Stimulated activated effector memory CD8-positive, alpha-beta T cell treated with anti-CD3 and anti-CD28 coated beads, Interleukin-12 subunit alpha, Interleukin-12 subunit beta, amount 100 ng/mL, for 72 hours (primary cell): ENCODE measurements at regions not wholly inside any gene's neighbourhood (a gene's known extent, or its start where the extent isn't known, plus 50 kb on each side); places are given as distances from the start of the nearest gene placed in this dataset.

Experiments
- ATAC-seq: fragments of 150-1000 bp; cut with Tn5 transposase; 2 replicates; pipeline ENCODE4 v1.10.0; 2021
- DNase-seq, 2 donors: peaks; one replicate each; pipeline ENCODE4 v3.0.0; 2021 to 2022; ENCODE audit warnings: low spot score in 2 of 2
- H3K27ac Mint-ChIP-seq: one replicate; pipeline ENCODE4 v1.8.0; 2022; ENCODE audit warnings: mild to moderate bottlenecking, mixed read lengths
- H3K36me3 Mint-ChIP-seq: one replicate; pipeline ENCODE4 v1.8.0; 2022; ENCODE audit warnings: mild to moderate bottlenecking, mixed read lengths
- H3K4me1 Mint-ChIP-seq: one replicate; pipeline ENCODE4 v1.8.0; 2022; ENCODE audit warnings: mixed read lengths
- H3K4me3 Mint-ChIP-seq: one replicate; pipeline ENCODE4 v1.8.0; 2022; ENCODE audit warnings: mild to moderate bottlenecking, mixed read lengths
- H3K9me3 Mint-ChIP-seq: one replicate; pipeline ENCODE4 v1.8.0; 2022; ENCODE audit warnings: mixed read lengths

GRCh38 chr5:39880985-39881384 is 456.2 kb upstream of the DAB2 start:
- Mint-ChIP-seq H3K4me1 (no peaks in the 10 kb centered on the region), H3K36me3 (no peaks in the 10 kb centered on the region), H3K27ac (no peak overlapping the region), H3K9me3 (no peaks in the 10 kb centered on the region), H3K4me3 (no peak overlapping the region)
- DNase-seq, result no peak
- ATAC-seq, result no peak

- H3K27ac Mint-ChIP-seq, result no peak overlapping the region
- ATAC-seq (no peak), DNase-seq (no peak)
- no peaks in the 10 kb centered on the region for H3K9me3 Mint-ChIP-seq
- no peaks in the 10 kb centered on the region for H3K4me1 Mint-ChIP-seq
- no peak overlapping the region for H3K4me3 Mint-ChIP-seq
- H3K36me3 Mint-ChIP-seq, result no peaks in the 10 kb centered on the region
Measured at GRCh38 chr5:39877479-39877878, 452.7 kb upstream of the DAB2 start.

DNA sequence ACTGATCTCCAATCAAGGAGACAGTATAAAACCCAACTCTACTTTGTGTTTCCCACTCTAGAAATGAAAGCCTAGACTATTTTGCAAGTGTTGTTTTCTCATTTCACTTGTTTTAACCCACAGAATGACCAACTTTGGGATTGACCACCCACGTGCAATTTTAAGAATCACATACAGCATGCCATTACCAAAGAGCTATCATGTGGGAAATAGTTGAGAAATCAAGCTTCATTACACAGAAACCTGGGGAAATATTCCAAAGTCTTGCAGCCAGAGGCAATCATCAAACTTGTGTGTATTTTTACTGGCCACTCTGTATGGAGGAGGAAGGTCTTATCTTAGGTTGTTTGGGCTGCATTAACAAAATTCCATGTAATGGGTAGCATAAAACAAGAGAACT is 451.4 kb upstream of the DAB2 start:
- Mint-ChIP-seq H3K36me3 (no peaks in the 10 kb centered on the region), H3K27ac (no peak overlapping the region), H3K4me3 (no peak overlapping the region), H3K4me1 (no peaks in the 10 kb centered on the region), H3K9me3 (no peaks in the 10 kb centered on the region)
- DNase-seq (no peak), ATAC-seq (no peak)

- no peak for DNase-seq
- ATAC-seq, result no peak
- Mint-ChIP-seq H3K4me3 (no peak overlapping the region), H3K27ac (no peak overlapping the region), H3K36me3 (no peaks in the 10 kb centered on the region), H3K4me1 (no peaks in the 10 kb centered on the region), H3K9me3 (peaks cover 7% of the 10 kb centered on the region)
Measured at GRCh38 chr5:39870137-39870536, 445.4 kb upstream of the DAB2 start.

DNA sequence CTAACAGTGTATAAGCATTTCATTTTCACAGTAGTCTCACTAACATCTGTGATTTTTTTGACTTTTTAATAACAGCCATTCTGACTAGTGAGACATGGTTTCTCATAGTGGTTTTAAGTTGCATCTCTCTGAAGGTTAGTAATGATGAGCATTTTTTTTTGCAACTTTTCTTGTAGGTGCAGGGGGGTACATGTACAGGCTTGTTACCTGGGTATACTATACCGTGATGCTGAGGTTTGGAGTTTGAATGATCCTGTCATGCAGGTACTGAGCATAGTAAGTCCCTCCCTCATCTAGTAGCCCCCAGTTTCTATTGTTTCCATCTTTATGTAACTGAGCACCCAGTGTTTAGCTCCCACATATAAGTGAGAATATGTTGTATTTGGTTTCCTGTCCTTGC is 444.6 kb upstream of the DAB2 start:
- no peak for DNase-seq
- H3K4me1 Mint-ChIP-seq, result no peaks in the 10 kb centered on the region

GRCh38 chr5:39867923-39868322 is 443.1 kb upstream of the DAB2 start:
- Mint-ChIP-seq H3K4me1 (no peaks in the 10 kb centered on the region), H3K36me3 (no peaks in the 10 kb centered on the region), H3K4me3 (no peak overlapping the region), H3K27ac (no peak overlapping the region), H3K9me3 (peaks cover 7% of the 10 kb centered on the region)
- DNase-seq (no peak), ATAC-seq (no peak)

More for the DNA sequence above, 444.6 kb upstream of the DAB2 start:
- no peak overlapping the region for H3K4me3 Mint-ChIP-seq
- H3K9me3 Mint-ChIP-seq, result peaks cover 7% of the 10 kb centered on the region
- no peak for ATAC-seq
- no peak overlapping the region for H3K27ac Mint-ChIP-seq
- no peaks in the 10 kb centered on the region for H3K36me3 Mint-ChIP-seq

DNA sequence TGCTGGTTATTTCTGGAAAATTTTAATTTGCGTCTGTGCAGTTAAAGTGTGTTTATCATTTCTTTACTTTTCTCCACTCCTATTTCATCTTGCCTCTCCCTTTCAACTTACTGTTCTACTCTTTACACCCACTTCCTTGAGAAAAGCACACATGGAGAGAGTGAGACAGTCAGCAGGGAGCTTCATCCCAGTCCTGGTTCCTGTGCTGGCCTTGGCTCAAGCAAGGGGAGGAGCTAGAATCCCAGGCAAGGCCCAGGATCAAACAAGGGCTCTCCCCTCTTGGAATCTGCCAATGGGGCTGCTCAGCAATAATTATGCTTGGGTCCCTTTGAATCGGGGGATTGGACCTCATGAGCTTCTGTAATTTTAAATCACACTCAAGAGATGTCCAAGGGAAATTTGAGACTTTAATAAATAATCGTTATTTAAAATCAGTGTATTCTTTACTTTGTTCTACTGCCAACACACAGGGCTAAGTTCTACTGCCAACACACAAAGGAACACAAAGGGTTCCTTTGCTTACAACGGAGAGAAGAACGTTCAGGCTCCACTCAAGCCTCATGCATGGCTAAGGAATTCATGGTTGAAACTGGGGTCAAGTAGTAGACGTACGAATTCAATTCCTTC is 439.3 kb upstream of the DAB2 start:
- no peak for ATAC-seq
- H3K4me3 Mint-ChIP-seq, result no peak overlapping the region
- no peak for DNase-seq
- H3K36me3 Mint-ChIP-seq, result no peaks in the 10 kb centered on the region
- H3K27ac Mint-ChIP-seq, result no peak overlapping the region
- no peaks in the 10 kb centered on the region for H3K9me3 Mint-ChIP-seq
- no peaks in the 10 kb centered on the region for H3K4me1 Mint-ChIP-seq

DNA sequence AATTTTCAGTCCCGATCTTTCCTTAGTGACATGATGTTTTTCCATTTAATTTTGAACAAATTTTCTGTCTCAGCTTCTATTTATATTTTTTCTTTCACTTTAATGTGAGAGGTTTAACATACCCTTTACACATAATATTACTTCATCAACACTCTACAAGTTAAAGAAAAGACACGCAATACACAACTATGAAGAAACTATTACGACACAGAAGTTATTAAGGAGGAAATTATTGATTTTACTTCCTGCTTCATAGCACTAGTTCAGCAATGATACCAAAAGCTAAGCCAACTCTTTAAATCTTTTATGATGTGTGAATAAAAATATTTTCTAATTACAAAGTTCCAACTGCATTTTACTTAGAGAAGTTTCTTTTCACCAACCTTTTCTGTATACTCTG is 432.3 kb upstream of the DAB2 start:
- H3K27ac Mint-ChIP-seq, result no peak overlapping the region
- H3K4me3 Mint-ChIP-seq, result no peak overlapping the region
- H3K36me3 Mint-ChIP-seq, result no peaks in the 10 kb centered on the region
- no peaks in the 10 kb centered on the region for H3K4me1 Mint-ChIP-seq
- ATAC-seq (no peak), DNase-seq (no peak)
- no peaks in the 10 kb centered on the region for H3K9me3 Mint-ChIP-seq

GRCh38 chr5:39854771-39855410 is 430.1 kb upstream of the DAB2 start:
- no peaks in the 10 kb centered on the region for H3K36me3 Mint-ChIP-seq
- H3K27ac Mint-ChIP-seq, result no peak overlapping the region
- no peaks in the 10 kb centered on the region for H3K4me1 Mint-ChIP-seq
- no peak overlapping the region for H3K4me3 Mint-ChIP-seq
- ATAC-seq (no peak), DNase-seq (no peak)
- no peaks in the 10 kb centered on the region for H3K9me3 Mint-ChIP-seq

- Mint-ChIP-seq H3K4me3 (no peak overlapping the region), H3K4me1 (no peaks in the 10 kb centered on the region), H3K36me3 (no peaks in the 10 kb centered on the region), H3K9me3 (no peaks in the 10 kb centered on the region), H3K27ac (no peak overlapping the region)
- no peak for DNase-seq
- no peak for ATAC-seq
Measured at GRCh38 chr5:39850291-39850690, 425.5 kb upstream of the DAB2 start.

GRCh38 chr5:39846144-39846543 is 421.4 kb upstream of the DAB2 start:
- no peaks in the 10 kb centered on the region for H3K9me3 Mint-ChIP-seq
- H3K4me1 Mint-ChIP-seq, result no peaks in the 10 kb centered on the region
- no peak overlapping the region for H3K4me3 Mint-ChIP-seq
- ATAC-seq (no peak), DNase-seq (no peak)
- H3K27ac Mint-ChIP-seq, result no peak overlapping the region
- no peaks in the 10 kb centered on the region for H3K36me3 Mint-ChIP-seq

DNA sequence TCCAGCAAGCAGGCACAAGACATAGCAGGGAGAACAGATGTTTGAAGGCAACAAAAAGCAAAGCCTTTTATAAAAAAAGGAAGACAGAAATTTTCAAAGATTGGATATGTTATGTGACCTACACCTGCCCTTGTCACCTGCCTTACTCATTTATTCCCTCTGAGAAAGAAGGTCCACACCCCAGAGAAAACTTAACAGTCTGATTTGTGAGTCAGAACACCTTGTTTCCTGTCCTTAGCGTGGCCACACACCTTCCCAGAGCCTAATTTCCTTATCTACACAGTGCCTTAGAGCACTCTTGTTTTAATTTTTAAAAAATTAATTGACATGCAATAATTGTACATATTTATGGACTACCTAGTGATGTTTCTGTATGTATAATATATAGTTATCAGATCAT is 419.0 kb upstream of the DAB2 start:
- no peak for ATAC-seq
- H3K4me3 Mint-ChIP-seq, result no peak overlapping the region
- no peaks in the 10 kb centered on the region for H3K36me3 Mint-ChIP-seq

GRCh38 chr5:39835371-39835770 is 410.6 kb upstream of the DAB2 start:
- Mint-ChIP-seq H3K4me3 (no peak overlapping the region), H3K9me3 (peaks cover 7% of the 10 kb centered on the region), H3K36me3 (no peaks in the 10 kb centered on the region), H3K4me1 (no peaks in the 10 kb centered on the region), H3K27ac (no peak overlapping the region)
- no peak for ATAC-seq
- no peak for DNase-seq

More for the DNA sequence above, 419.0 kb upstream of the DAB2 start:
- Mint-ChIP-seq H3K9me3 (peaks cover 7% of the 10 kb centered on the region), H3K4me1 (no peaks in the 10 kb centered on the region), H3K27ac (no peak overlapping the region)
- DNase-seq, result no peak

- ATAC-seq (no peak), DNase-seq (no peak)
- no peak overlapping the region for H3K27ac Mint-ChIP-seq
- H3K4me3 Mint-ChIP-seq, result no peak overlapping the region
- H3K36me3 Mint-ChIP-seq, result no peaks in the 10 kb centered on the region
- no peaks in the 10 kb centered on the region for H3K4me1 Mint-ChIP-seq
- no peaks in the 10 kb centered on the region for H3K9me3 Mint-ChIP-seq
Measured at GRCh38 chr5:39829441-39829840, 404.7 kb upstream of the DAB2 start.

GRCh38 chr5:39826051-39826450 is 401.3 kb upstream of the DAB2 start:
- Mint-ChIP-seq H3K36me3 (no peaks in the 10 kb centered on the region), H3K9me3 (no peaks in the 10 kb centered on the region), H3K4me1 (no peaks in the 10 kb centered on the region), H3K4me3 (no peak overlapping the region), H3K27ac (no peak overlapping the region)
- DNase-seq (no peak), ATAC-seq (no peak)

DNA sequence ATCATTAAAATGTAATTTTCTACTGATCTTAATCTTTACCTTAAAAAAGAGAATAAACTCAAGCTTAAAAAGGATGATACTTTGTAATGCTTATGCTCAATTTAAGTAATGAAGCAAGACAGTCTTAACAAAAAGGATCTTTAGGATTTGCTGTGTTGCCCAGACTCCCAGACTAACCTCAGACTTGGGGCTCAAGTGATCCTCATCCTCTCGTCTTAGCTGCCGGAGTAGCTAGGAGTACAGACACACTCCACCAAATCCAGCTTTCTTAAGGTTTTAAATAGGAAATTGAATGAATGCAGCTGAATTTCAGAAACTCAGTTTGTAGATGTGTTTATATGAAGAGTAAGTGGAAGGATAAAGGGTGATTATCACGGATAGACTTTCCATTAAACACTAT is 400.5 kb upstream of the DAB2 start:
- Mint-ChIP-seq H3K4me1 (no peaks in the 10 kb centered on the region), H3K27ac (no peak overlapping the region), H3K9me3 (no peaks in the 10 kb centered on the region), H3K4me3 (no peak overlapping the region), H3K36me3 (no peaks in the 10 kb centered on the region)
- ATAC-seq (no peak), DNase-seq (no peak)
